ENCODE measurements at regions not wholly inside any gene's neighbourhood (a gene's known extent, or its start where the extent isn't known, plus 50 kb on each side); places are given as distances from the start of the nearest gene placed in this dataset.

GRCh38 chr2:19573784-19574183 lies 215.4 kb upstream of the OSR1 start:
- WGBS, 4 donors, result 60 to 92% (median 78%) methylated on average over 1 of the region's 1 CpG
- DNase-seq, result no peak

GRCh38 chr2:19571773-19572172 lies 213.3 kb upstream of the OSR1 start:
- no peaks in the 10 kb centered on the region for H3K36me3 ChIP-seq (replicated peaks in 1 of 2)
- intact Hi-C loops (cut with DNase I), result no loop called here
- WGBS, 4 donors, result 59 to 78% (median 68%) methylated on average over 4 of the region's 4 CpGs

More at GRCh38 chr2:19573784-19574183, 215.4 kb upstream of the OSR1 start:
- no peaks in the 10 kb centered on the region for H3K27me3 ChIP-seq
- intact Hi-C loops (cut with DNase I), result no loop called here
- H3K4me3 ChIP-seq, result no peak overlapping the region
- no peak overlapping the region for H3K27ac ChIP-seq
- no peaks in the 10 kb centered on the region for H3K9me3 ChIP-seq (replicated peaks in 1 of 3)
- no peaks in the 10 kb centered on the region for H3K4me1 ChIP-seq (replicated peaks in 1 of 2)
- TF ChIP-seq POLR2A (IDR thresholded peaks at IDR 0.05), result no peak
- no peak for TF ChIP-seq CTCF (IDR thresholded peaks at IDR 0.05)
- H3K36me3 ChIP-seq (replicated peaks in 1 of 2), result no peaks in the 10 kb centered on the region

GRCh38 chr2:19569300-19569791 lies 210.9 kb upstream of the OSR1 start:
- Histone ChIP-seq H3K27ac (no peak overlapping the region), H3K4me1 (replicated peaks in 1 of 2) (no peaks in the 10 kb centered on the region), H3K9me3 (replicated peaks in 1 of 3) (no peaks in the 10 kb centered on the region), H3K36me3 (replicated peaks in 1 of 2) (no peaks in the 10 kb centered on the region), H3K27me3 (no peaks in the 10 kb centered on the region), H3K4me3 (no peak overlapping the region)
- TF ChIP-seq POLR2A (IDR thresholded peaks at IDR 0.05), result no peak
- no peak for TF ChIP-seq CTCF (IDR thresholded peaks at IDR 0.05)
- 50 to 67% (median 54%) methylated on average over 3 of the region's 3 CpGs for WGBS, 4 donors
- intact Hi-C loops (cut with DNase I), result no loop called here
- DNase-seq, result no peak

More at GRCh38 chr2:19571773-19572172, 213.3 kb upstream of the OSR1 start:
- Histone ChIP-seq H3K4me1 (replicated peaks in 1 of 2) (no peaks in the 10 kb centered on the region), H3K4me3 (no peak overlapping the region), H3K27ac (no peak overlapping the region), H3K9me3 (replicated peaks in 1 of 3) (no peaks in the 10 kb centered on the region), H3K27me3 (no peaks in the 10 kb centered on the region)
- DNase-seq, result no peak
- TF ChIP-seq CTCF (IDR thresholded peaks at IDR 0.05) (no peak), POLR2A (IDR thresholded peaks at IDR 0.05) (no peak)

GRCh38 chr2:19568809-19569208 lies 210.4 kb upstream of the OSR1 start:
- H3K27ac ChIP-seq, result no peak overlapping the region
- WGBS, 4 donors, result 89 to 93% (median 91%) methylated on average over 5 of the region's 5 CpGs
- no peak overlapping the region for H3K4me3 ChIP-seq
- TF ChIP-seq CTCF (IDR thresholded peaks at IDR 0.05) (no peak), POLR2A (IDR thresholded peaks at IDR 0.05) (no peak)
- DNase-seq, result no peak
- no peaks in the 10 kb centered on the region for H3K27me3 ChIP-seq
- intact Hi-C loops (cut with DNase I), result no loop called here
- H3K36me3 ChIP-seq (replicated peaks in 1 of 2), result no peaks in the 10 kb centered on the region
- no peaks in the 10 kb centered on the region for H3K4me1 ChIP-seq (replicated peaks in 1 of 2)
- H3K9me3 ChIP-seq (replicated peaks in 1 of 3), result no peaks in the 10 kb centered on the region

Data from adrenal gland (tissue), 9 donors.